ENCODE measurements at regions not wholly inside any gene's neighbourhood (a gene's known extent, or its start where the extent isn't known, plus 50 kb on each side); places are given as distances from the start of the nearest gene placed in this dataset.
"Not testable (repeated sequence)": the region's sequence is repeated elsewhere in the genome, so short reads cannot be mapped to it uniquely, and the experiment has no call there.

GRCh38 chr5:12080761-12081160 lies 176.5 kb upstream of the CTNND2 start:
- ChIA-PET POLR2A (no interaction called here), CTCF (no interaction called here)
- no peak overlapping the region for H3K27ac ChIP-seq (ENCODE audit: insufficient read depth in 1 of 2, low read depth in 1 of 2, low read length in 2 of 2, poor library complexity in 1 of 2, severe bottlenecking in 2 of 2)
- no peaks in the 10 kb centered on the region for H3K36me3 ChIP-seq (ENCODE audit: control insufficient read depth in 4 of 4, insufficient read depth in 4 of 4, low read length in 3 of 4)
- 70% methylated on average over 1 of the region's 1 CpG for WGBS (ENCODE audit: insufficient coverage)
- H3K27me3 ChIP-seq (replicated peaks in 2 of 5; ENCODE audit: control insufficient read depth in 4 of 5, insufficient read depth in 5 of 5, low read length in 4 of 5): no peaks in the 10 kb centered on the region
- no peaks in the 10 kb centered on the region for H3K4me1 ChIP-seq (ENCODE audit: control extremely low read depth in 1 of 4, control insufficient read depth in 4 of 4, insufficient read depth in 4 of 4, low read length in 3 of 4)
- peaks cover 0 to 11% (median 1%) of the 10 kb centered on the region in 5 experiments for H3K9me3 ChIP-seq (ENCODE audit: control extremely low read depth in 1 of 5, control insufficient read depth in 4 of 5, insufficient read depth in 2 of 5, low read depth in 1 of 5, low read length in 4 of 5)
- DNase-seq: no peak
- no peak overlapping the region for H3K4me3 ChIP-seq (ENCODE audit: control insufficient read depth in 1 of 7, extremely low read depth in 1 of 7, insufficient read depth in 4 of 7, low read depth in 2 of 7, low read length in 6 of 7)

GRCh38 chr5:12078286-12078685 lies 174.0 kb upstream of the CTNND2 start:
- POLR2A ChIA-PET; H3K4me1 ChIP-seq (ENCODE audit: control extremely low read depth in 1 of 4, control insufficient read depth in 4 of 4, insufficient read depth in 4 of 4, low read length in 3 of 4); CTCF ChIA-PET: not testable (repeated sequence)

GRCh38 chr5:12073426-12073825 lies 169.2 kb upstream of the CTNND2 start:
- POLR2A ChIA-PET: no interaction called here
- H3K4me3 ChIP-seq (ENCODE audit: control insufficient read depth in 1 of 7, extremely low read depth in 1 of 7, insufficient read depth in 4 of 7, low read depth in 2 of 7, low read length in 6 of 7): no peak overlapping the region
- WGBS (ENCODE audit: insufficient coverage): 80% methylated on average over 1 of the region's 3 CpGs
- H3K9me3 ChIP-seq (ENCODE audit: control extremely low read depth in 1 of 5, control insufficient read depth in 4 of 5, insufficient read depth in 2 of 5, low read depth in 1 of 5, low read length in 4 of 5): no peaks in the 10 kb centered on the region
- no peak for DNase-seq
- CTCF ChIA-PET: interaction anchor here (0.8 kb wide), 1 partner anchor 51 kb away, joined by 3 read pairs; no protein-coding TSS in a partner anchor
- no peaks in the 10 kb centered on the region for H3K4me1 ChIP-seq (ENCODE audit: control extremely low read depth in 1 of 4, control insufficient read depth in 4 of 4, insufficient read depth in 4 of 4, low read length in 3 of 4)
- no peaks in the 10 kb centered on the region for H3K27me3 ChIP-seq (replicated peaks in 2 of 5; ENCODE audit: control insufficient read depth in 4 of 5, insufficient read depth in 5 of 5, low read length in 4 of 5)
- no peaks in the 10 kb centered on the region for H3K36me3 ChIP-seq (ENCODE audit: control insufficient read depth in 4 of 4, insufficient read depth in 4 of 4, low read length in 3 of 4)
- H3K27ac ChIP-seq (ENCODE audit: insufficient read depth in 1 of 2, low read depth in 1 of 2, low read length in 2 of 2, poor library complexity in 1 of 2, severe bottlenecking in 2 of 2): no peak overlapping the region

More at GRCh38 chr5:12078286-12078685, 174.0 kb upstream of the CTNND2 start:
- not testable (repeated sequence) for H3K27me3 ChIP-seq (replicated peaks in 2 of 5; ENCODE audit: control insufficient read depth in 4 of 5, insufficient read depth in 5 of 5, low read length in 4 of 5); H3K36me3 ChIP-seq (ENCODE audit: control insufficient read depth in 4 of 4, insufficient read depth in 4 of 4, low read length in 3 of 4); H3K4me3 ChIP-seq (ENCODE audit: control insufficient read depth in 1 of 7, extremely low read depth in 1 of 7, insufficient read depth in 4 of 7, low read depth in 2 of 7, low read length in 6 of 7); H3K27ac ChIP-seq (ENCODE audit: insufficient read depth in 1 of 2, low read depth in 1 of 2, low read length in 2 of 2, poor library complexity in 1 of 2, severe bottlenecking in 2 of 2); DNase-seq
- WGBS (ENCODE audit: insufficient coverage): 87% methylated on average over 2 of the region's 3 CpGs
- peaks cover 0 to 11% (median 1%) of the 10 kb centered on the region in 5 experiments for H3K9me3 ChIP-seq (ENCODE audit: control extremely low read depth in 1 of 5, control insufficient read depth in 4 of 5, insufficient read depth in 2 of 5, low read depth in 1 of 5, low read length in 4 of 5)

GRCh38 chr5:12072441-12072840 lies 168.2 kb upstream of the CTNND2 start:
- H3K27ac ChIP-seq (ENCODE audit: insufficient read depth in 1 of 2, low read depth in 1 of 2, low read length in 2 of 2, poor library complexity in 1 of 2, severe bottlenecking in 2 of 2): no peak overlapping the region
- DNase-seq: no peak
- no peaks in the 10 kb centered on the region for H3K27me3 ChIP-seq (replicated peaks in 2 of 5; ENCODE audit: control insufficient read depth in 4 of 5, insufficient read depth in 5 of 5, low read length in 4 of 5)
- no peaks in the 10 kb centered on the region for H3K9me3 ChIP-seq (ENCODE audit: control extremely low read depth in 1 of 5, control insufficient read depth in 4 of 5, insufficient read depth in 2 of 5, low read depth in 1 of 5, low read length in 4 of 5)
- no peak overlapping the region for H3K4me3 ChIP-seq (ENCODE audit: control insufficient read depth in 1 of 7, extremely low read depth in 1 of 7, insufficient read depth in 4 of 7, low read depth in 2 of 7, low read length in 6 of 7)
- POLR2A ChIA-PET: no interaction called here
- 100% methylated on average over 2 of the region's 5 CpGs for WGBS (ENCODE audit: insufficient coverage)
- no peaks in the 10 kb centered on the region for H3K36me3 ChIP-seq (ENCODE audit: control insufficient read depth in 4 of 4, insufficient read depth in 4 of 4, low read length in 3 of 4)
- H3K4me1 ChIP-seq (ENCODE audit: control extremely low read depth in 1 of 4, control insufficient read depth in 4 of 4, insufficient read depth in 4 of 4, low read length in 3 of 4): no peaks in the 10 kb centered on the region
- CTCF ChIA-PET: interaction anchor here (0.8 kb wide), 1 partner anchor 50 kb away, joined by 3 read pairs; no protein-coding TSS in a partner anchor

GRCh38 chr5:12071455-12071854 lies 167.2 kb upstream of the CTNND2 start:
- Histone ChIP-seq H3K27ac (ENCODE audit: insufficient read depth in 1 of 2, low read depth in 1 of 2, low read length in 2 of 2, poor library complexity in 1 of 2, severe bottlenecking in 2 of 2) (no peak overlapping the region), H3K4me3 (ENCODE audit: control insufficient read depth in 1 of 7, extremely low read depth in 1 of 7, insufficient read depth in 4 of 7, low read depth in 2 of 7, low read length in 6 of 7) (no peak overlapping the region), H3K4me1 (ENCODE audit: control extremely low read depth in 1 of 4, control insufficient read depth in 4 of 4, insufficient read depth in 4 of 4, low read length in 3 of 4) (no peaks in the 10 kb centered on the region), H3K27me3 (replicated peaks in 2 of 5; ENCODE audit: control insufficient read depth in 4 of 5, insufficient read depth in 5 of 5, low read length in 4 of 5) (no peaks in the 10 kb centered on the region), H3K9me3 (ENCODE audit: control extremely low read depth in 1 of 5, control insufficient read depth in 4 of 5, insufficient read depth in 2 of 5, low read depth in 1 of 5, low read length in 4 of 5) (no peaks in the 10 kb centered on the region), H3K36me3 (ENCODE audit: control insufficient read depth in 4 of 4, insufficient read depth in 4 of 4, low read length in 3 of 4) (no peaks in the 10 kb centered on the region)
- no peak for DNase-seq
- CTCF ChIA-PET: no interaction called here
- POLR2A ChIA-PET: no interaction called here
- no CpG with 5 or more reads among the region's 2 CpGs for WGBS (ENCODE audit: insufficient coverage)

- Histone ChIP-seq H3K9me3 (ENCODE audit: control extremely low read depth in 1 of 5, control insufficient read depth in 4 of 5, insufficient read depth in 2 of 5, low read depth in 1 of 5, low read length in 4 of 5) (peaks cover 0 to 6% (median 3%) of the 10 kb centered on the region in 5 experiments), H3K4me1 (ENCODE audit: control extremely low read depth in 1 of 4, control insufficient read depth in 4 of 4, insufficient read depth in 4 of 4, low read length in 3 of 4) (no peaks in the 10 kb centered on the region), H3K27me3 (replicated peaks in 2 of 5; ENCODE audit: control insufficient read depth in 4 of 5, insufficient read depth in 5 of 5, low read length in 4 of 5) (no peaks in the 10 kb centered on the region), H3K27ac (ENCODE audit: insufficient read depth in 1 of 2, low read depth in 1 of 2, low read length in 2 of 2, poor library complexity in 1 of 2, severe bottlenecking in 2 of 2) (no peak overlapping the region), H3K36me3 (ENCODE audit: control insufficient read depth in 4 of 4, insufficient read depth in 4 of 4, low read length in 3 of 4) (no peaks in the 10 kb centered on the region), H3K4me3 (ENCODE audit: control insufficient read depth in 1 of 7, extremely low read depth in 1 of 7, insufficient read depth in 4 of 7, low read depth in 2 of 7, low read length in 6 of 7) (no peak overlapping the region)
- ChIA-PET POLR2A (no interaction called here), CTCF (interaction anchor here (1.3 to 1.7 kb wide), 2 partner anchors 10 to 1455 kb away, joined by 3 to 8 read pairs; no protein-coding TSS in a partner anchor)
- WGBS (ENCODE audit: insufficient coverage): no CpG with 5 or more reads among the region's 5 CpGs
- peak; percentile 24 to 63 (median 47) for DNase-seq
Measured at GRCh38 chr5:12023614-12024241, 119.5 kb upstream of the CTNND2 start.

- POLR2A ChIA-PET: no interaction called here
- H3K27ac ChIP-seq (ENCODE audit: insufficient read depth in 1 of 2, low read depth in 1 of 2, low read length in 2 of 2, poor library complexity in 1 of 2, severe bottlenecking in 2 of 2): no peak overlapping the region
- H3K36me3 ChIP-seq (ENCODE audit: control insufficient read depth in 4 of 4, insufficient read depth in 4 of 4, low read length in 3 of 4): no peaks in the 10 kb centered on the region
- H3K4me1 ChIP-seq (ENCODE audit: control extremely low read depth in 1 of 4, control insufficient read depth in 4 of 4, insufficient read depth in 4 of 4, low read length in 3 of 4): no peaks in the 10 kb centered on the region
- no peak for DNase-seq
- peaks cover 0 to 1% (median 0%) of the 10 kb centered on the region in 5 experiments for H3K9me3 ChIP-seq (ENCODE audit: control extremely low read depth in 1 of 5, control insufficient read depth in 4 of 5, insufficient read depth in 2 of 5, low read depth in 1 of 5, low read length in 4 of 5)
- no CpG with 5 or more reads among the region's 3 CpGs for WGBS (ENCODE audit: insufficient coverage)
- no peak overlapping the region for H3K4me3 ChIP-seq (ENCODE audit: control insufficient read depth in 1 of 7, extremely low read depth in 1 of 7, insufficient read depth in 4 of 7, low read depth in 2 of 7, low read length in 6 of 7)
- no peaks in the 10 kb centered on the region for H3K27me3 ChIP-seq (replicated peaks in 2 of 5; ENCODE audit: control insufficient read depth in 4 of 5, insufficient read depth in 5 of 5, low read length in 4 of 5)
- CTCF ChIA-PET: interaction anchor here (0.6 kb wide), 1 partner anchor 50 kb away, joined by 3 read pairs; no protein-coding TSS in a partner anchor
Measured at GRCh38 chr5:12022444-12022843, 118.2 kb upstream of the CTNND2 start.

All from common myeloid progenitor, CD34-positive (primary cell).